ENCODE measurements at regions not wholly inside any gene's neighbourhood (a gene's known extent, or its start where the extent isn't known, plus 50 kb on each side); places are given as distances from the start of the nearest gene placed in this dataset.

- Histone ChIP-seq H3K27me3 (replicated peaks; ENCODE audit: insufficient read depth, low read depth, low read length, poor library complexity) (no peaks in the 10 kb centered on the region), H3K4me1 (ENCODE audit: insufficient read depth, low read length, poor library complexity, severe bottlenecking) (peaks cover 1% of the 10 kb centered on the region)
- POLR2A ChIA-PET (ENCODE audit: low non-redundant PET) = no interaction called here
Measured at GRCh38 chr22:27542602-27543001, 259.0 kb downstream of the MN1 start.

DNA sequence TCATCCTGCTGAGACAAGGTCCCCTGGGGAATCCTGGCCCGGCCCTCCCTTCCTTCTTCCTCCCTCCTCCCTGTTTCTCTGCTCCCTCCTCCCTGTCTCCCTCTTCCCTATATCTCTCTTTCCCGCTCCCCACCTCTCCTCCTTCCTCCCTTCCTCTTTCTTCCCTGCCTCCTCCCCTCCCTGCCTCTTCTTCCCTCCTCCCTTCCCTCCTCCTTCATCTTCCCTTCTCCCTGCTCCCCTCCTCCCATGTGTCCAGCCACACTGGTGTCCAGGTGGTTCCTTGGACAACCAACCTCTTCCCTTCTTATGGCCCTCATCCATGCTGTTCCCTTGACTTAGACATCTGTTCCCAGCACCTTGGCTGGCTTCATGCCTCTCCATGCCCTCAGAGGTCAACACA, 258.1 kb downstream of the MN1 start:
- CTCF ChIA-PET = no interaction called here
- no TSS peak for BruUV-seq (replicated peaks)
- no peak for TF ChIP-seq EZH2 (IDR thresholded peaks at IDR 0.05; ENCODE audit: borderline replicate concordance, low read depth, low read length, poor library complexity, severe bottlenecking)
- TF ChIP-seq, protein P1, sequence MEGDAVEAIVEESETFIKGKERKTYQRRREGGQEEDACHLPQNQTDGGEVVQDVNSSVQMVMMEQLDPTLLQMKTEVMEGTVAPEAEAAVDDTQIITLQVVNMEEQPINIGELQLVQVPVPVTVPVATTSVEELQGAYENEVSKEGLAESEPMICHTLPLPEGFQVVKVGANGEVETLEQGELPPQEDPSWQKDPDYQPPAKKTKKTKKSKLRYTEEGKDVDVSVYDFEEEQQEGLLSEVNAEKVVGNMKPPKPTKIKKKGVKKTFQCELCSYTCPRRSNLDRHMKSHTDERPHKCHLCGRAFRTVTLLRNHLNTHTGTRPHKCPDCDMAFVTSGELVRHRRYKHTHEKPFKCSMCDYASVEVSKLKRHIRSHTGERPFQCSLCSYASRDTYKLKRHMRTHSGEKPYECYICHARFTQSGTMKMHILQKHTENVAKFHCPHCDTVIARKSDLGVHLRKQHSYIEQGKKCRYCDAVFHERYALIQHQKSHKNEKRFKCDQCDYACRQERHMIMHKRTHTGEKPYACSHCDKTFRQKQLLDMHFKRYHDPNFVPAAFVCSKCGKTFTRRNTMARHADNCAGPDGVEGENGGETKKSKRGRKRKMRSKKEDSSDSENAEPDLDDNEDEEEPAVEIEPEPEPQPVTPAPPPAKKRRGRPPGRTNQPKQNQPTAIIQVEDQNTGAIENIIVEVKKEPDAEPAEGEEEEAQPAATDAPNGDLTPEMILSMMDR (conservative IDR thresholded peaks at IDR 0.05; ENCODE audit: low read depth, low read length) = no peak

More at GRCh38 chr22:27542602-27543001, 259.0 kb downstream of the MN1 start:
- CTCF ChIA-PET = no interaction called here
- Histone ChIP-seq H3K4me3 (ENCODE audit: low read depth, low read length, poor library complexity, severe bottlenecking) (no peak overlapping the region), H3K36me3 (ENCODE audit: insufficient read depth, low read length, poor library complexity, severe bottlenecking) (no peaks in the 10 kb centered on the region), H3K27ac (ENCODE audit: low read depth, low read length, poor library complexity, severe bottlenecking) (no peak overlapping the region), H3K9me3 (ENCODE audit: low read depth, low read length, poor library complexity, severe bottlenecking) (no peaks in the 10 kb centered on the region)
- TF ChIP-seq, protein P1 (conservative IDR thresholded peaks at IDR 0.05; ENCODE audit: low read depth, low read length) = no peak
- no peak for TF ChIP-seq EZH2 (IDR thresholded peaks at IDR 0.05; ENCODE audit: borderline replicate concordance, low read depth, low read length, poor library complexity, severe bottlenecking)
- intact Hi-C loops (cut with micrococcal nuclease; ENCODE audit: unreplicated experiment) = no loop called here
- BruUV-seq (replicated peaks) = no TSS peak
- DNase-seq (ENCODE audit: low spot score) = no peak

GRCh38 chr22:27545085-27545484, 256.5 kb downstream of the MN1 start:
- intact Hi-C loops (cut with micrococcal nuclease; ENCODE audit: unreplicated experiment) = no loop called here
- Histone ChIP-seq H3K4me1 (ENCODE audit: insufficient read depth, low read length, poor library complexity, severe bottlenecking) (no peaks in the 10 kb centered on the region), H3K27me3 (replicated peaks; ENCODE audit: insufficient read depth, low read depth, low read length, poor library complexity) (no peaks in the 10 kb centered on the region), H3K4me3 (ENCODE audit: low read depth, low read length, poor library complexity, severe bottlenecking) (no peak overlapping the region), H3K27ac (ENCODE audit: low read depth, low read length, poor library complexity, severe bottlenecking) (no peak overlapping the region), H3K9me3 (ENCODE audit: low read depth, low read length, poor library complexity, severe bottlenecking) (no peaks in the 10 kb centered on the region), H3K36me3 (ENCODE audit: insufficient read depth, low read length, poor library complexity, severe bottlenecking) (no peaks in the 10 kb centered on the region)
- DNase-seq (ENCODE audit: low spot score) = no peak
- ChIA-PET POLR2A (ENCODE audit: low non-redundant PET) (no interaction called here), CTCF (no interaction called here)
- BruUV-seq (replicated peaks) = no TSS peak
- TF ChIP-seq, protein P1 (conservative IDR thresholded peaks at IDR 0.05; ENCODE audit: low read depth, low read length) = no peak
- no peak for TF ChIP-seq EZH2 (IDR thresholded peaks at IDR 0.05; ENCODE audit: borderline replicate concordance, low read depth, low read length, poor library complexity, severe bottlenecking)

More for the DNA sequence above, 258.1 kb downstream of the MN1 start:
- H3K4me3 ChIP-seq (ENCODE audit: low read depth, low read length, poor library complexity, severe bottlenecking) = no peak overlapping the region
- H3K36me3 ChIP-seq (ENCODE audit: insufficient read depth, low read length, poor library complexity, severe bottlenecking) = no peaks in the 10 kb centered on the region
- no peaks in the 10 kb centered on the region for H3K27me3 ChIP-seq (replicated peaks; ENCODE audit: insufficient read depth, low read depth, low read length, poor library complexity)
- no peak overlapping the region for H3K27ac ChIP-seq (ENCODE audit: low read depth, low read length, poor library complexity, severe bottlenecking)
- intact Hi-C loops (cut with micrococcal nuclease; ENCODE audit: unreplicated experiment) = no loop called here
- no peak for DNase-seq (ENCODE audit: low spot score)
- POLR2A ChIA-PET (ENCODE audit: low non-redundant PET) = no interaction called here
- no peaks in the 10 kb centered on the region for H3K4me1 ChIP-seq (ENCODE audit: insufficient read depth, low read length, poor library complexity, severe bottlenecking)
- no peaks in the 10 kb centered on the region for H3K9me3 ChIP-seq (ENCODE audit: low read depth, low read length, poor library complexity, severe bottlenecking)

All from A673 (cell line).